ENCODE measurements at regions not wholly inside any gene's neighbourhood (a gene's known extent, or its start where the extent isn't known, plus 50 kb on each side); places are given as distances from the start of the nearest gene placed in this dataset.

DNA sequence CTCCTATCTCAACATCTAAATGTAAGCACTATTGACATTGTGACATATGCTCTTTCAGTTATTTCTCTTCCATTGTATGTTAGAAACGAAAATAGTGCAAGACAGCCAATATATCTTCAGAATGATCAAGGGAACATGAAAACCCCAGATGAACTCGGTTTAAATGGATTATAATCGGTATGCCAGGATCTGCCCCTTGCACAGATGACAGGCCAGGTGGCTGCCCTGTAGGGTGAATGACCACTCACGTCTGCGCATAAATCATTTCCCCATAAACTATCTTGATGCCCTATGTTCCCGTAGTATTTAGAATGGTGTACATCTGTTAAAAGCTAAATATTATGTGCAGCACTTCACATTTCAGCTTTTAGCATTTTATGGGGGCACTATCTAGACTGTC, 69.7 kb upstream of the RANBP3L start:
- Histone ChIP-seq H3K36me3 (ENCODE audit: control insufficient read depth, insufficient read depth, low read length) (no peaks in the 10 kb centered on the region), H3K27me3 (ENCODE audit: control insufficient read depth, insufficient read depth, low read length) (no peaks in the 10 kb centered on the region), H3K4me1 (ENCODE audit: control insufficient read depth, insufficient read depth, low read length) (no peaks in the 10 kb centered on the region), H3K9me3 (ENCODE audit: control insufficient read depth, low read length) (no peaks in the 10 kb centered on the region), H3K9ac (ENCODE audit: low read length) (no peak overlapping the region), H3K4me3 (ENCODE audit: low read length) (no peak overlapping the region)

DNA sequence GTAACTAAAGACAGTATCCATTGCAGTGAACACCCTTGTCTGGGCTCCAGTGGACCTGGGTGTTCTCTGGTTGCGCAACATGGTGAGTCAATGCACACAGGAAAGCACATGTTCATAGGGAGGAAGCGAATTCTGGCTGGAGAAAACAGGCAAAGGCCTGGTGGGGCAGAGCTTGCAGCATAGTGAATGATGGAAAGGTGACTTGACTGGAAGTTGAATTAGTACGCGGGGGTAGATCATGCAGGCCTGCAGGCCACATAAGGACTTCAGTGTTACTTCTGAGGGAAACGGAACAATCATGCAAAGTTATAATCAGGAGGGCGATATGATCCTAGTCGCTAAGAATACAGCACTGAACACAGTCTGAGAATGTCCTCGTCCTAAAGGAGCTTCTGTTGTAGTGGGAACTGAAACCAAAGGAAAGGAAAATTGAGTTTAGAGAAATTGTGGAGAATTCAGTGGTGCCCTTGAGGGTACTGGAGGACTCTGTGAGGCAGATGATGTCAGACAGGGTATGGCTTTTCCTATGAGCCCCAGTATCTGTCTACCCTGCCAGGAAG, 71.9 kb upstream of the RANBP3L start:
- no peaks in the 10 kb centered on the region for H3K27me3 ChIP-seq (ENCODE audit: control insufficient read depth, insufficient read depth, low read length)
- H3K4me1 ChIP-seq (ENCODE audit: control insufficient read depth, insufficient read depth, low read length) = no peaks in the 10 kb centered on the region
- H3K9ac ChIP-seq (ENCODE audit: low read length) = no peak overlapping the region
- no peaks in the 10 kb centered on the region for H3K9me3 ChIP-seq (ENCODE audit: control insufficient read depth, low read length)
- no peaks in the 10 kb centered on the region for H3K36me3 ChIP-seq (ENCODE audit: control insufficient read depth, insufficient read depth, low read length)
- H3K4me3 ChIP-seq (ENCODE audit: low read length) = no peak overlapping the region

DNA sequence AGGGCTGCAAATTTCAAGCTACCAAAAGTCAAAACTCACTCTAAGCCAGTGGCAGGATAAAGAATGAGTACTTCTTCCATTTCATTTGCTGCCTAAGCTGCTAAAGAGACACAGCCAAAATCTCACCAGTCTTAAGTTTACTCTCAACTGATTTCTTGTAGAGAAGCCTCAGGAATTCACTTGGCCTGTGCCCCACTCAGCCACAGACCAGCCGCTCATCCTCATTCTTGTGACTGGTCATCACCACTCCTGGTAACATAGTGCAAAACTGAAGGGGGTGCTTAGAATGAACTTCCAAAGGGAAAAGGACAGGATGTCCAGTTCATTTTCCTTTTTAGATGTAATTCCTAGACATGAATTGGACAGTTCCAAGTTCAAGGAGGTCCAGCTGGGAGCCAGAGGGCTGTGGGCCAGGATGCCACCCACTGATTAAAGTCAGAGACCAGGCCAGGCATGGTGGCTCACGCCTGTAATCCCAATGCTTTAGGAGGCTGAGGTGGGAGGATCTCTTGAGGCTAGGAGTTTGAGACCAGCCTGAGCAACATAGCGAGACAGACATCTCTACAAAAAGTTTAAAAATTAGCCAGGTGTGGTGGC, 72.7 kb upstream of the RANBP3L start:
- H3K27me3 ChIP-seq (ENCODE audit: control insufficient read depth, insufficient read depth, low read length) = no peaks in the 10 kb centered on the region
- no peaks in the 10 kb centered on the region for H3K36me3 ChIP-seq (ENCODE audit: control insufficient read depth, insufficient read depth, low read length)
- no peak overlapping the region for H3K9ac ChIP-seq (ENCODE audit: low read length)
- no peaks in the 10 kb centered on the region for H3K4me1 ChIP-seq (ENCODE audit: control insufficient read depth, insufficient read depth, low read length)
- H3K4me3 ChIP-seq (ENCODE audit: low read length) = no peak overlapping the region
- no peaks in the 10 kb centered on the region for H3K9me3 ChIP-seq (ENCODE audit: control insufficient read depth, low read length)

DNA sequence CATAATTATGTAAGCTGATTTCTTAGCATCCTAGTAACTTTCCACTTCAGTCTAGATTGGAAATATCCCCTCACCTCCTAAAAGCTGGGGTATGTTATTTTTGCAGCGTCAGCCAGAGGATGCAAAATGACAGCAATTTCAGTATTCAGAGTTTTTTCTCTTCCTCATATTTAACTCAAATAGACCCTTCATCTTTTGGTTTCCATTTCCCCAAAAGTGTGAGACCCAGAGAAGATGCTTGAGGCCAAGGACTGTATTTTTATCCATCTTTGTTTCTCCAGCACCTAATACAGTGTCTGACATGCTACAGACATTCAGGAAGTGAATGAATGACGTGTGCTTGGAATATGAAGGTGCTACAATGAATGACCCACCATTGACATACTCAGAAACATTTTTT, 75.5 kb upstream of the RANBP3L start:
- Histone ChIP-seq H3K4me1 (ENCODE audit: control insufficient read depth, insufficient read depth, low read length) (no peaks in the 10 kb centered on the region), H3K9me3 (ENCODE audit: control insufficient read depth, low read length) (no peaks in the 10 kb centered on the region), H3K4me3 (ENCODE audit: low read length) (no peak overlapping the region), H3K9ac (ENCODE audit: low read length) (no peak overlapping the region), H3K36me3 (ENCODE audit: control insufficient read depth, insufficient read depth, low read length) (no peaks in the 10 kb centered on the region), H3K27me3 (ENCODE audit: control insufficient read depth, insufficient read depth, low read length) (no peaks in the 10 kb centered on the region)

- H3K4me1 ChIP-seq (ENCODE audit: control insufficient read depth, insufficient read depth, low read length) = no peaks in the 10 kb centered on the region
- no peaks in the 10 kb centered on the region for H3K27me3 ChIP-seq (ENCODE audit: control insufficient read depth, insufficient read depth, low read length)
- no peaks in the 10 kb centered on the region for H3K36me3 ChIP-seq (ENCODE audit: control insufficient read depth, insufficient read depth, low read length)
- H3K4me3 ChIP-seq (ENCODE audit: low read length) = no peak overlapping the region
- H3K9me3 ChIP-seq (ENCODE audit: control insufficient read depth, low read length) = no peaks in the 10 kb centered on the region
- H3K9ac ChIP-seq (ENCODE audit: low read length) = no peak overlapping the region
Measured at GRCh38 chr5:36378551-36378950, 76.8 kb upstream of the RANBP3L start.

DNA sequence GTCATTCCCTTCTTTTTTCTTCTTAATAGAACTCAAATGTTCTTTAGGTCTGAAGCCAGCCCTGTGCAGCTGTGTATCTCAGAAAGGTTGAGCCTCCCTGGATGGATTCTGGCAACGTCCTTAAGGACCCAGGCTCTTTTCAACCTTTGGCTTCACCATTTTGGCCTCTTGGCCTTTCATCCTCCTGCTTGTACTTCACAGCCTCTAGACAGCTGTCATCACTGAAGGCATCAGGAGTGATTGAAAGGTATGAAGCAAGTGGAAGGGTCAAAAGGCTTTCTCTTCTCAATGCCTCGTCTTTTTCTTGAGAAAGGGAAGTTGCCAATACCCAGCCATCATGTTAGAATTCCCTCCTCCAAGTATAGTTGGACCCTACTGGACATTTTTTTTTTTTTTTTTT, 81.2 kb upstream of the RANBP3L start:
- Histone ChIP-seq H3K9ac (ENCODE audit: low read length) (no peak overlapping the region), H3K9me3 (ENCODE audit: control insufficient read depth, low read length) (no peaks in the 10 kb centered on the region), H3K36me3 (ENCODE audit: control insufficient read depth, insufficient read depth, low read length) (no peaks in the 10 kb centered on the region), H3K27me3 (ENCODE audit: control insufficient read depth, insufficient read depth, low read length) (no peaks in the 10 kb centered on the region), H3K4me3 (ENCODE audit: low read length) (no peak overlapping the region), H3K4me1 (ENCODE audit: control insufficient read depth, insufficient read depth, low read length) (no peaks in the 10 kb centered on the region)

DNA sequence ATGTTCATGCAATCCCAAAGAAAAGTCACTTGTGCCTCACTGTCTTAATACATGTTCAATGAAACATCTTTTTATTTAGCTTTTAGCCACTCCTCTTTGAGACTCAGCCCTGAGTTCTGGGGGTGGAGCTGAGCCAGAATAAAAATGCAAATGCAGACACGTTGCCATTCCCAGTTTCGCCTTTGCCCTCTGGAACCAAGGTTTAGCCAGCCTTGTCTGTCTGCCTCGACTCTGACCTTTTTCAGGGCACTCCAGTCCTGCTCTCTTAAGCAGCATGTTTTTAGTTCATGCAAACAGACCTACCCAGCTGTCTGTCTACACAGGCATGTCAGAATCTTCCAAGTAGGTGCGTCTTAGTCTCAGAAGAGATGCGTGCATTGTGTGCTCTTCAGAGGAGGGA, 82.2 kb upstream of the RANBP3L start:
- no peak overlapping the region for H3K4me3 ChIP-seq (ENCODE audit: low read length)
- no peaks in the 10 kb centered on the region for H3K36me3 ChIP-seq (ENCODE audit: control insufficient read depth, insufficient read depth, low read length)
- H3K9ac ChIP-seq (ENCODE audit: low read length) = no peak overlapping the region

GRCh38 chr5:36384845-36385244, 83.1 kb upstream of the RANBP3L start:
- no peaks in the 10 kb centered on the region for H3K27me3 ChIP-seq (ENCODE audit: control insufficient read depth, insufficient read depth, low read length)

More for the DNA sequence above, 82.2 kb upstream of the RANBP3L start:
- Histone ChIP-seq H3K4me1 (ENCODE audit: control insufficient read depth, insufficient read depth, low read length) (no peaks in the 10 kb centered on the region), H3K27me3 (ENCODE audit: control insufficient read depth, insufficient read depth, low read length) (no peaks in the 10 kb centered on the region), H3K9me3 (ENCODE audit: control insufficient read depth, low read length) (no peaks in the 10 kb centered on the region)

DNA sequence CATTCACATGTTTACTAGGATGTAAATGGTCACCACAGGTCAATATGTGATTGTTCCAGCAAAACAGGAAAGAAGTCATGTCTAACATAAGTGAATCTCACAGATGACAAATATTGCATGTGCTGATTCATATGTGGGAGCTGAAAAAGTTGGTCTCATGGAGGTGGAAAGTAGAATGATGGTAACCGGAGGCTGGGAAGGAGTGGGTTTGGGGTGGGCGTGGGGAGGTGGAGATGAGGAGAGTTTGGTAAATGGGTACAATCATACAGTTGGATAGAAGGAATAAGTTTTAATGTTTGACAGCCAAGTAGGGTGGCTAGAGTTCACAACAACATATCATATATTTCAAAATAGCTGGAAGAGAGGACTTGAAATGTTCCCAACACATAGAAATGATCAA, 83.8 kb upstream of the RANBP3L start:
- H3K36me3 ChIP-seq (ENCODE audit: control insufficient read depth, insufficient read depth, low read length) = no peaks in the 10 kb centered on the region
- no peak overlapping the region for H3K4me3 ChIP-seq (ENCODE audit: low read length)
- no peaks in the 10 kb centered on the region for H3K9me3 ChIP-seq (ENCODE audit: control insufficient read depth, low read length)
- no peak overlapping the region for H3K9ac ChIP-seq (ENCODE audit: low read length)
- H3K27me3 ChIP-seq (ENCODE audit: control insufficient read depth, insufficient read depth, low read length) = no peaks in the 10 kb centered on the region
- no peaks in the 10 kb centered on the region for H3K4me1 ChIP-seq (ENCODE audit: control insufficient read depth, insufficient read depth, low read length)

More at GRCh38 chr5:36384845-36385244, 83.1 kb upstream of the RANBP3L start:
- H3K9me3 ChIP-seq (ENCODE audit: control insufficient read depth, low read length) = no peaks in the 10 kb centered on the region
- no peak overlapping the region for H3K4me3 ChIP-seq (ENCODE audit: low read length)
- H3K9ac ChIP-seq (ENCODE audit: low read length) = no peak overlapping the region
- no peaks in the 10 kb centered on the region for H3K36me3 ChIP-seq (ENCODE audit: control insufficient read depth, insufficient read depth, low read length)
- H3K4me1 ChIP-seq (ENCODE audit: control insufficient read depth, insufficient read depth, low read length) = no peaks in the 10 kb centered on the region

DNA sequence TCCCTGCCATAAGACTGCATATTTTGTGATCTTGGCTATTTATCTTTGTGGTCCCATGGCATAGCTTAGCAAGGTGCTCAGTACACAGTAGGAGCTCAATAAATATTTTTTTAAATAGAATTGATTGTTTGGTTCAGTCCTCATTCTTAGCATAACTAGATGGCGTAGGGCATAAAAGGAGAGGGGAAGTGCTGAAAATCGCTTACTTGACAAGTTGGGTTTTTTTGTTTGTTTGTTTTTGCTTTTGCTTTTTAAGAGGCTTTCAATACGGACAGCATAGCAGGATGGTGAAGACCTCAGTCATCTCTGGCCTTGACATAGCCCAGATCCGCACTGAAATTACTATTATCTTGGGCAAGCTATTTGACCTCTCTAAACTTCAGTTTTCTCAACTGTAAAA, 86.6 kb upstream of the RANBP3L start:
- Histone ChIP-seq H3K4me1 (ENCODE audit: control insufficient read depth, insufficient read depth, low read length) (no peaks in the 10 kb centered on the region), H3K9me3 (ENCODE audit: control insufficient read depth, low read length) (no peaks in the 10 kb centered on the region), H3K36me3 (ENCODE audit: control insufficient read depth, insufficient read depth, low read length) (no peaks in the 10 kb centered on the region), H3K4me3 (ENCODE audit: low read length) (no peak overlapping the region), H3K27me3 (ENCODE audit: control insufficient read depth, insufficient read depth, low read length) (no peaks in the 10 kb centered on the region), H3K9ac (ENCODE audit: low read length) (no peak overlapping the region)

DNA sequence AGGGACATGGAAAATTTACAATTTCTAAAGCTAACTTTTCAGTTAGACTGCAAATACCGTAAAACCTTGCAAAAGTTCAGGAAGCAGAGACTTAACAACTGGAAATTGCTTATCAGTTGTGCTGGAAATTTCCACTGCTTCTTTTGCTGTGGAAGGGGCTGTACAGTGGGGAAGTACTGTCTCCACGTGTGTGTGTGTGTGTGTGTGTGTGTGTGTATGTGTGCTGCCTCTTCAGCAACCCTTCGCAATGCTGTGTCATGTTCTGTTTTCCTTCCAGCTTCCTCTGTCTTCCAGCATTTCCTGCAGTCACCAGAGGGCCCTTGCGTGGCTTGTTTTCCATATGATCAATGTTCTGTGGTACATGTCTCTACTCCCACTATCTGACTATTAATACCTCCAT, 87.5 kb upstream of the RANBP3L start:
- Histone ChIP-seq H3K4me3 (ENCODE audit: low read length) (no peak overlapping the region), H3K4me1 (ENCODE audit: control insufficient read depth, insufficient read depth, low read length) (no peaks in the 10 kb centered on the region), H3K9ac (ENCODE audit: low read length) (no peak overlapping the region), H3K36me3 (ENCODE audit: control insufficient read depth, insufficient read depth, low read length) (no peaks in the 10 kb centered on the region), H3K9me3 (ENCODE audit: control insufficient read depth, low read length) (no peaks in the 10 kb centered on the region), H3K27me3 (ENCODE audit: control insufficient read depth, insufficient read depth, low read length) (no peaks in the 10 kb centered on the region)

DNA sequence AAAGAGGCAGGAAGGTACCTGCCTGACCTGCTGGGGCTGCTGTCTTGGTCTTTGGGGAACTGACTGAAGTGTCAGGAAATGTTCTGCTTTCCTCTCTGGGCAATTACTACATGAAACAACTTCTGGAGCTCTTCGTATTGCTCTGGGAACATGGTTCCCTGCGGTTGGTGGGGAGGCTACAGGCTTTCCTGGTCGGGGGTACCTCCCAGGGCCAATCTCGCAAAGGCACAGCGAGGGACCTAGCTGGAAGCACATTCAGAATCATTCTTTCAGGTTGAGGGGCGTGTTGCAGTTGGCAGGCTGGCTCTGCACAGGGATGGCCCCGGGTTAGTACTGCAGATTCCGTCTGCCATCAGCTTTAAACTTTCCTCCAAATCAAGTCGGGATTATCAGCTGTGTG, 88.9 kb upstream of the RANBP3L start:
- Histone ChIP-seq H3K4me3 (ENCODE audit: low read length) (no peak overlapping the region), H3K4me1 (ENCODE audit: control insufficient read depth, insufficient read depth, low read length) (no peaks in the 10 kb centered on the region), H3K9me3 (ENCODE audit: control insufficient read depth, low read length) (no peaks in the 10 kb centered on the region), H3K9ac (ENCODE audit: low read length) (no peak overlapping the region), H3K36me3 (ENCODE audit: control insufficient read depth, insufficient read depth, low read length) (no peaks in the 10 kb centered on the region), H3K27me3 (ENCODE audit: control insufficient read depth, insufficient read depth, low read length) (no peaks in the 10 kb centered on the region)

GRCh38 chr5:36392186-36392585, 90.5 kb upstream of the RANBP3L start:
- H3K27me3 ChIP-seq (ENCODE audit: control insufficient read depth, insufficient read depth, low read length) = no peaks in the 10 kb centered on the region
- no peaks in the 10 kb centered on the region for H3K4me1 ChIP-seq (ENCODE audit: control insufficient read depth, insufficient read depth, low read length)
- H3K9me3 ChIP-seq (ENCODE audit: control insufficient read depth, low read length) = no peaks in the 10 kb centered on the region
- no peak overlapping the region for H3K9ac ChIP-seq (ENCODE audit: low read length)
- H3K4me3 ChIP-seq (ENCODE audit: low read length) = no peak overlapping the region
- no peaks in the 10 kb centered on the region for H3K36me3 ChIP-seq (ENCODE audit: control insufficient read depth, insufficient read depth, low read length)
